ENCODE measurements at regions not wholly inside any gene's neighbourhood (a gene's known extent, or its start where the extent isn't known, plus 50 kb on each side); places are given as distances from the start of the nearest gene placed in this dataset.
"Not testable (repeated sequence)": the region's sequence is repeated elsewhere in the genome, so short reads cannot be mapped to it uniquely, and the experiment has no call there.

DNA sequence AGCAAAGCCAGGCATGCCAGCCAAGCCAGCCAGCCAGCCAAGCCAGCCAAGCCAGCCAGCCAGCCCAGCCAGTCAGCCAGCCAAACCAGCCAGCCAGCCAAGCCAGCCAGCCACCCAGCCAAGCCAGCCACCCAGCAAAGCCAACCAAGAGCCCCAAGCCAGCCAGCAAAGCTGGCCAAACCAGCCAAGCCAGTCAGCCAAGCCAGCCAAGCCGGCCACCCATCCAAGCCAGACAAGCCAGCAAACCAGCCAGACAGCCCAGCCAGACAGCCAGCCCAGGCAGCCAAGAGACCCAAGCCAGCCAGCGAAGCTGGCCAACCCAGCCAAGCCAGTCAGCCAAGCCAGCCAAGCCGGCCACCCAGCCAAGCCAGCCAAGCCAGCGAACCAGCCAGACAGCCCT, 338.3 kb upstream of the PLGLB2 start:
- not testable (repeated sequence) for DNase-seq (ENCODE audit: low read depth, low spot score)

DNA sequence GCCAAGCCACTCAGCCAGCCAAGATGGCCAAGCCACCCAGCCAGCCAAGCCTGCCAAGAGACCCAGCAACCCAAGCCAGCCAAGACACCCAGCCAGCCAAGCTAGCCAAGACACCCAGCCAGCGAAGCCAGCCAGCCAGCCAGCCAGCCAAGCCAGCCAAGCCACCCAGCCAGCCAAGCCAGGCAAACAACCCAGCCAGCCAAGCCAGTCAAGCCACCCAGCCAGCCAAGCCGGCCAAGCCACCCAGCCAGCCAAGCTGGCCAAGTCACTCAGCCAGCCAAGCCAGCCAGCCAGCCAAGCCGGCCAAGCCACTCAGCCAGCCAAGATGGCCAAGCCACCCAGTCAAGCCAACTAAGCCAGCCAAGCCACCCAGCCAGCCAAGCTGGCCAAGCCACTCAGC, 337.5 kb upstream of the PLGLB2 start:
- DNase-seq (ENCODE audit: low read depth, low spot score), result not testable (repeated sequence)

DNA sequence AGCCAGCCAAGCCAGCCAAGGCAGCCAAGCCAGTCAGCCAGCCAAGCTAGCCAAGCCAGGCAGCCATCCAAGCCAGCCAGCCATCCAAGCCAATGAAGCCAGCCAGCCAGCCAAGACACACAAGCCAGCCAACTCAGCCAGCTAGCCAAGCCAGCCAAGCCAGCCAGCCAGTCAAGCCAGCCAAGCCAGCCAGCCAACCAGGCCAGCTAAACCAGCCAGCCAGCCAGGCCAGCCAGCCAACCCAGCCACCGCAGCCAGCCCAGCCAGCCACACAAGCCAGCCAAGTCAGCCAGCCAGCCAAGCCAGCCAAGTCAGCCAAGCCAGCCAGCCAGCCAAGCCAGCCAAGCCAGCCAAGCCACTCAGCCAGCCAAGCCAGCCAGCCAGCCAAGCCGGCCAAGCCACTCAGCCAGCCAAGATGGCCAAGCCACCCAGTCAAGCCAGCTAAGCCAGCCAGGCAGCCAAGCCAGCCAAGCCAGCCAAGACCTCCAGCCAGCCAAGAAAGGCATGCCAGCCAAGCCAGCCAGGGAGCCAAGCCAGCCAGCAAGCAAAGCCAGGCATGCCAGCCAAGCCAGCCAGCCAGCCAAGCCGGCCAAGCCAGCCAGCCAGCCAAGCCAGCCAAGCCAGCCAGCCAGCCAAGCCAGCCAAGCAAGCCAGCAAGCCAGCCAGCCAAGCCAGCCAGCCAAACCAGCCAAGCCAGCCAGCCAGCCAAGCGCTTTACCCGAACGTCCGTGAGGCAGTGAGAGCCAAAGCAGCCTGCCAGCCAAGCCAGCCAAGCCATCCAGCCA, 335.7 kb upstream of the PLGLB2 start:
- not testable (repeated sequence) for DNase-seq (ENCODE audit: low read depth, low spot score)

DNA sequence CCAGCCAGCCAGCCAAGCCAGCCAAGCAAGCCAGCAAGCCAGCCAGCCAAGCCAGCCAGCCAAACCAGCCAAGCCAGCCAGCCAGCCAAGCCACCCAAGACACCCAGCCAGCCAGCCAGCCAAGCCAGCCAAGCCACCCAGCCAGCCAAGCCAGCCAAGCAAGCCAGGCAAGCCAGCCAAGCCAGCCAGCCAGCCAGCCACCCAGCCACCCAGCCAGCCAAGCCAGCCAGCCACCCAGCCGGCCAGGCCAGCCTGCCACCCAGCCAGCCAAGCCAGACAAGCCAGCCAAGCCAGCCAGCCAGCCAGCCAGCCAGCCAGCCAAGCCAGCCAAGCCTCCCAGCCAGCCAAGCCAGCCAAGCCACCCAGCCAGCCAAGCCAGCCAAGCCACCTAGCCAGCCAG, 333.6 kb upstream of the PLGLB2 start:
- not testable (repeated sequence) for DNase-seq (ENCODE audit: low read depth, low spot score)

DNA sequence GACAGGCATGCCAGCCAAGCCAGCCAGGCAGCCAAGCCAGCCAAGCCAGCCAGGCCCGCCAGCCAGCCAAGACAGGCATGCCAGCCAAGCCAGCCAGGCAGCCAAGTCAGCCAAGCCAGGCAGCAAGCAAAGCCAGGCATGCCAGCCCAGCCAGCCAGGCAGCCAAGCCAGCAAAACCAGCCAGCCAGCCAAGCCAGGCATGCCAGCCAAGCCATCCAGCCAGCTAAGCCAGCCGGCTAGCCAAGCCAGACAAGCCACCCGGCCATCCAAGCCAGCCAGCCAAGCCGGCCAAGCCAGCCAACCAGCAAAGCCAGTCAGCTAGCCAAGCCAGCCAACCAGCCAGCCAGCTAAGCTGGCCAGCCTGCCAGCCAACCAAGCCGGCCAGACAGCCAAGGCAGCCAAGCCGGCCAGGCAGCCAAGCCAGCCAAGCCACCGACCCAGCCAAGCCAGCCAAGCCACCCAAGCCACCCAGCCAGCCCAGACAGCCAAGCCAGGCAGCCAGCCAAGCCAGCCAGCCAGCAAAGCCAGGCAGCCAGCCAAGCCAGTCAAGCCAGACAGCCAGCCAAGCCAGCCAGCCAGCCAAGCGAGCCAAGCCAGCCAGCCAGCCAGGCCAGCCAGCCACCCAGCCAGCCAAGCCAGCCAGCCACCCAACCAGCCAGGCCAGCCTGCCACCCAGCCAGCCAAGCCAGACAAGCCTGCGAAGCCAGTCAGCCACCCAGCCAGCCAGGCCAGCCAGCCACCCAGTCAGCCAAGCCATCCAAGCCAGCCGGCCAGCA, 332.9 kb upstream of the PLGLB2 start:
- DNase-seq (ENCODE audit: low read depth, low spot score), result not testable (repeated sequence)

DNA sequence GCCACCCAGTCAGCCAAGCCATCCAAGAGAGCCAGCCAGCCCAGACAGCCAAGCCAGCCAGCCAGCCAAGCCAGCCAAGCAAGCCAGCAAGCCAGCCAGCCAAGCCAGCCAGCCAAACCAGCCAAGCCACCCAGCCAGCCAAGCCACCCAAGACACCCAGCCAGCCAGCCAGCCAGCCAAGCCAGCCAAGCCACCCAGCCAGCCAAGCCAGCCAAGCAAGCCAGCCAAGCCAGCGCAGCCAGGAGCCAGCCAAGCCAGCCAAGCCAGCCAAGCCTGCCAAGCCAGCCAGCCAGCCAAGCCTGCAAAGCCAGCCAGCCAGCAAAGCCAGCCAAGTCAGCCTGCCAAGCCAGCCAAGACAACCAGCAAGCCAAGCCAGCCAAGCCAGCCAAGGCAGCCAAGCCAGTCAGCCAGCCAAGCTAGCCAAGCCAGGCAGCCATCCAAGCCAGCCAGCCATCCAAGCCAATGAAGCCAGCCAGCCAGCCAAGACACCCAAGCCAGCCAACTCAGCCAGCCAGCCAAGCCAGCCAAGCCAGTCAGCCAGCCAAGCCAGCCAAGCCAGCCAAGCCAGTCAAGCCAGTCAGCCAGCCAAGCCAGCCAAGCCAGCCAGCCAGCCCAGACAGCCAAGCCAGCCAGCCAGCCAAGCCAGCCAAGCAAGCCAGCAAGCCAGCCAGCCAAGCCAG, 332.2 kb upstream of the PLGLB2 start:
- DNase-seq (ENCODE audit: low read depth, low spot score), result not testable (repeated sequence)

DNA sequence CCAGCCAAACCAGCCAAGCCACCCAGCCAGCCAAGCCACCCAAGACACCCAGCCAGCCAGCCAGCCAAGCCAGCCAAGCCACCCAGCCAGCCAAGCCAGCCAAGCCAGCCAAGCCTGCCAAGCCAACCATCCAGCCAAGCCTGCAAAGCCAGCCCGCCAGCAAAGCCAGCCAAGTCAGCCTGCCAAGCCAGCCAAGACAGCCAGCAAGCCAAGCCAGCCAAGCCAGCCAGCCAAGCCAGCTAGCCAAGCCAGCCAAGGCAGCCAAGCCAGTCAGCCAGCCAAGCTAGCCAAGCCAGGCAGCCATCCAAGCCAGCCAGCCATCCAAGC, 331.7 kb upstream of the PLGLB2 start:
- DNase-seq (ENCODE audit: low read depth, low spot score), result not testable (repeated sequence)

DNA sequence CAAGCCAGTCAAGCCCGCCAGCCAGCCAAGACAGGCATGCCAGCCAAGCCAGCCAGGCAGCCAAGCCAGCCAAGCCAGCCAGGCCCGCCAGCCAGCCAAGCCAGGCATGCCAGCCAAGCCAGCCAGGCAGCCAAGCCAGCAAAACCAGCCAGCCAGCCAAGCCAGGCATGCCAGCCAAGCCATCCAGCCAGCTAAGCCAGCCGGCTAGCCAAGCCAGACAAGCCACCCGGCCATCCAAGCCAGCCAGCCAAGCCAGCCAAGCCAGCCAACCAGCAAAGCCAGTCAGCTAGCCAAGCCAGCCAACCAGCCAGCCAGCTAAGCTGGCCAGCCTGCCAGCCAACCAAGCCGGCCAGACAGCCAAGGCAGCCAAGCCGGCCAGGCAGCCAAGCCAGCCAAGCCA, 330.7 kb upstream of the PLGLB2 start:
- not testable (repeated sequence) for DNase-seq (ENCODE audit: low read depth, low spot score)

DNA sequence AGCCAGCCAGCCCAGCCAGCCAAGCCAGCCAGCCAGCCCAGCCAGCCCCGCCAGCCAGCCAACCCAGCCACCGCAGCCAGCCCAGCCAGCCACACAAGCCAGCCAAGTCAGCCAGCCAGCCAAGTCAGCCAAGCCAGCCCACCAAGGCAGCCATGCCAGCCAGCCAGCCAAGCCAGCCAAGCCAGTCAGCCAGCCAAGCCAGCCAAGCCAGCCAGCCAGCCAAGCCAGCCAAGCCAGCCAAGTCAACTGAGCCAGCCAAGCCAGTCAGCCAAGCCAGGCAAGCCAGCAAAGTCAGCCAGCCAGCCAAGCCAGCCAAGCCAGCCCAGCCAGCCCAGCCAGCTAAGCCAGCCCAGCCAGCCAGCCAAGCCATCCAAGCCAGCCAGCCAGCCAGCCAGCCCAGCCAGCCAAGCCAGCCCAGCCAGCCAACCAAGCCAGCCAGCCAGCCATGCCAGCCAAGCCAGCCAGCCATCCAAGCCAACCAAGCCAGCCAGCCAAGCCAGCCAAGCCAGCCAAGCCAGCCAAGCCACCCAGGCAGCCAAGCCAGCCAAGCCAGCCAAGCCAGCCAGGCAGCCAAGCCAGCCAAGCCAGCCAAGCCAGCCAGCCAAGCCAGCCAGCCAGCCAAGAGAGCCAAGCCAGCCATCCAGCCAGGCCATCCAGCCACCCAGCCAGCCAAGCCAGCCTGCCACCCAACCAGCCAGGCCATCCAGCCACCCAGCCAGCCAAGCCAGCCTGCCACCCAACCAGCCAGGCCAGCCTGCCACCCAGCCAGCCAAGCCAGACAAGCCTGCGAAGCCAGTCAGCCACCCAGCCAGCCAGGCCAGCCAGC, 329.9 kb upstream of the PLGLB2 start:
- DNase-seq (ENCODE audit: low read depth, low spot score), result not testable (repeated sequence)

DNA sequence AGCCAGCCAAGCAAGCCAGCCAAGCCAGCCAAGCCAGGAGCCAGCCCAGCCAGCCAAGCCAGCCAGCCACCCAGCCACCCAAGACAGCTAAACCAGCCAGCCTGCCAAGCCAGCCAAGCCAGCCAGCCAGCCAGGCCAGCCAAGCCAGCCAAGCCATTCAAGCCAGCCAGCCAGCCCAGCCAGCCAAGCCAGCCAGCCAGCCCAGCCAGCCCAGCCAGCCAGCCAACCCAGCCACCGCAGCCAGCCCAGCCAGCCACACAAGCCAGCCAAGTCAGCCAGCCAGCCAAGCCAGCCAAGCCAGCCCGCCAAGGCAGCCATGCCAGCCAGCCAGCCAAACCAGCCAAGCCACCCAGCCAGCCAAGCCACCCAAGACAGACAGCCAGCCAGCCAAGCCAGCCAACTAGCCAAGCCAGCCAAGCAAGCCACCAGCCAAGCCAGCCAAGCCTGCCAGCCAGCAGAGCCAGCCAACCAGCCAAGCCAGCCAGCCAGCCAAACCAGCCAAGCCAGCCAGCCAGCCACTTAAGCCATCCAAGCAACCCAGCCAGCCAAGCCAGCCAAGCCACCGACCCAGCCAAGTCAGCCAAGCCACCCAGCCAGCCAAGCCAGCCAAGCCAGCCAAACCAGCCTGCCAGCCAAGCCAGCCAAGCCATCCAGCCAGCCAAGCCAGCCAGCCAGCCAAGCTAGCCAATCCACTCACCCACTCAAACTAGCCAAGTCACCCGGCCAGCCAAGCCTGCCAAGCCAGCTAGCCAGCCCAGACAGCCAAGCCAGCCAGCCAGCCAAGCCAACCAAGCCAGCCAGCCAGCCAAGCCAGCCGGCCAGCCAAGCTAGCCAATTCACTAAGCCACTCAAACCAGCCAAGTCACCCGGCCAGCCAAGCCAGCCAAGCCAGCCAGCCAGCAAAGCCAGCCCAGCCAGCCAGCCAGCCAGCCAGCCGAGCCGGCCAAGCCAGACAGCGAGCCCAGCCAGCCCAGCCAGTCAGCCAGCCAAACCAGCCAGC, 328.8 kb upstream of the PLGLB2 start:
- DNase-seq (ENCODE audit: low read depth, low spot score), result not testable (repeated sequence)

DNA sequence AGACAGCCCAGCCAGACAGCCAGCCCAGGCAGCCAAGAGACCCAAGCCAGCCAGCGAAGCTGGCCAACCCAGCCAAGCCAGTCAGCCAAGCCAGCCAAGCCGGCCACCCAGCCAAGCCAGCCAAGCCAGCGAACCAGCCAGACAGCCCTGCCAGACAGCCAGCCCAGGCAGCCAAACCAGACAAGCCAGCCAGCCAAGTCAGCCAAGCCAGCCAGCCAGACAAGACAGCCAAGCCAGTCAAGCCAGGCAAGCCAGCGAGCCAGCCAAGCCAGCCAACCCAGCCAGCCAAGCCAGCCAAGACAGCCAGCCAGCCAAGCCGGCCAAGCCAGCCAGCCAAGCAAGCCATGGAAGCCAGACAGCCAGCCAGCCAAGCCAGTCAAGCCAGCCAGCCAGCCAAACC, 327.9 kb upstream of the PLGLB2 start:
- not testable (repeated sequence) for DNase-seq (ENCODE audit: low read depth, low spot score)

DNA sequence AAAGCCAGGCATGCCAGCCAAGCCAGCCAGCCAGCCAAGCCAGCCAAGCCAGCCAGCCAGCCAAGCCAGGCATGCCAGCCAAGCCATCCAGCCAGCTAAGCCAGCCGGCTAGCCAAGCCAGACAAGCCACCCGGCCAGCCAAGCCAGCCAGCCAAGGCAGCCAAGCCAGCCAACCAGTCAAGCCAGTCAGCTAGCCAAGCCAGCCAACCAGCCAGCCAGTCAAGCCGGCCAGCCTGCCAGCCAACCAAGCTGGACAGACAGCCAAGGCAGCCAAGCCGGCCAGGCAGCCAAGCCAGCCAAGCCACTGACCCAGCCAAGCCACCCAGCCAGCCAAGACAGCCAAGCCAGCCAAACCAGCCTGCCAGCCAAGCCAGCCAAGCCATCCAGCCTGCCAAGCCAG, 326.9 kb upstream of the PLGLB2 start:
- DNase-seq (ENCODE audit: low read depth, low spot score), result not testable (repeated sequence)

DNA sequence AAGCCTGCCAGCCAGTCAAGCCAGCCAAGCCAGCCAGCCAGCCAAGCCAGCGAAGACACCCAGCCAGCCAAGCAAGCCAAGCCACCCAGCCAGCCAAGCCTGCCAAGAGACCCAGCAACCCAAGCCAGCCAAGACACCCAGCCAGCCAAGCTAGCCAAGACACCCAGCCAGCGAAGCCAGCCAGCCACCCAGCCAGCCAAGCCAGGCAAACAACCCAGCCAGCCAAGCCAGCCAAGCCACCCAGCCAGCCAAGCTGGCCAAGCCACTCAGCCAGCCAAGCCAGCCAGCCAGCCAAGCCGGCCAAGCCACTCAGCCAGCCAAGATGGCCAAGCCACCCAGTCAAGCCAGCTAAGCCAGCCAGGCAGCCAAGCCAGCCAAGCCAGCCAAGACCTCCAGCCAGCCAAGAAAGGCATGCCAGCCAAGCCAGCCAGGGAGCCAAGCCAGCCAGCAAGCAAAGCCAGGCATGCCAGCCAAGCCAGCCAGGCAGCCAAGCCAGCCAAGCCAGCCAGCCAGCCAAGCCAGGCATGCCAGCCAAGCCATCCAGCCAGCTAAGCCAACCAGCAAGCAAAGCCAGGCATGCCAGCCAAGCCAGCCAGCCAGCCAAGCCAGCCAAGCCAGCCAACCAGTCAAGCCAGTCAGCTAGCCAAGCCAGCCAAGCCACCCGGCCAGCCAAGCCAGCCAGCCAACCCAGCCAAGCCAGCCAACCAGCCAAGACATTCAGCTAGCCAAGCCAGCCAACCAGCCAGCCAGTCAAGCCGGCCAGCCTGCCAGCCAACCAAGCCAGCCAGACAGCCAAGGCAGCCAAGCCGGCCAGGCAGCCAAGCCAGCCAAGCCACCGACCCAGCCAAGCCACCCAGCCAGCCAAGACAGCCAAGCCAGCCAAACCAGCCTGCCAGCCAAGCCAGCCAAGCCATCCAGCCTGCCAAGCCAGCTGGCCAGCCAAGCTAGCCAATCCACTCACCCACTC, 323.8 kb upstream of the PLGLB2 start:
- not testable (repeated sequence) for DNase-seq (ENCODE audit: low read depth, low spot score)

DNA sequence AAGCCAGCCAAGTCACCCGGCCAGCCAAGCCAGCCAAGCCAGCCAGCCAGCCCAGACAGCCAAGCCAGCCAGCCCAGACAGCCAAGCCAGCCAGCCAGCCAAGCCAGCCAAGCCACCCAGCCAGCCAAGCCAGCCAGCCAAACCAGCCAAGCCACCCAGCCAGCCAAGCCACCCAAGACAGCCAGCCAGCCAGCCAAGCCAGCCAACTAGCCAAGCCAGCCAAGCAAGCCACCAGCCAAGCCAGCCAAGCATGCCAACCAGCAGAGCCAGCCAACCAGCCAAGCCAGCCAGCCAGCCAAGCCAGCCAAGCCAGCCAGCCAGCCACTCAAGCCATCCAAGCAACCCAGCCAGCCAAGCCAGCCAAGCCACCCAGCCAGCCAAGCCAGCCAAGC, 323.1 kb upstream of the PLGLB2 start:
- not testable (repeated sequence) for DNase-seq (ENCODE audit: low read depth, low spot score)

DNA sequence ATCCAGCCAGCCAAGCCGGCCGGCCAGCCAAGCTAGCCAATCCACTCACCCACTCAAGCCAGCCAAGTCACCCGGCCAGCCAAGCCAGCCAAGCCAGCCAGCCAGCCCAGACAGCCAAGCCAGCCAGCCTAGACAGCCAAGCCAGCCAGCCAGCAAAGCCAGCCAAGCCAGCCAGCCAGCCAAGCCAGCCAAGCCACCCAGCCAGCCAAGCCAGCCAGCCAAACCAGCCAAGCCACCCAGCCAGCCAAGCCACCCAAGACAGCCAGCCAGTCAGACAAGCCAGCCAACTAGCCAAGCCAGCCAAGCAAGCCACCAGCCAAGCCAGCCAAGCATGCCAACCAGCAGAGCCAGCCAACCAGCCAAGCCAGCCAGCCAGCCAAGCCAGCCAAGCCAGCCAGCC, 322.7 kb upstream of the PLGLB2 start:
- not testable (repeated sequence) for DNase-seq (ENCODE audit: low read depth, low spot score)

DNA sequence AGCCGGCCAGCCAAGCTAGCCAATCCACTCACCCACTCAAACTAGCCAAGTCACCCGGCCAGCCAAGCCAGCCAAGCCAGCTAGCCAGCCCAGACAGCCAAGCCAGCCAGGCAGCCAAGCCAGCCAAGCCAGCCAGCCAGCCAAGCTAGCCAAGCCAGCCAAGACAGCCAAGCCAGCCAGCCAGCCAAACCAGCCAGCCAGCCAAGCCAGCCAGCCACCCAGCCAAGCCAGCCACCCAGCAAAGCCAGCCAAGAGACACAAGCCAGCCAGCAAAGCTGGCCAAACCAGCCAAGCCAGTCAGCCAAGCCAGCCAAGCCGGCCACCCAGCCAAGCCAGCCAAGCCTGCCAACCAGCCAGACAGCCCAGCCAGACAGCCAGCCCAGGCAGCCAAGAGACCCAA, 322.2 kb upstream of the PLGLB2 start:
- not testable (repeated sequence) for DNase-seq (ENCODE audit: low read depth, low spot score)

DNA sequence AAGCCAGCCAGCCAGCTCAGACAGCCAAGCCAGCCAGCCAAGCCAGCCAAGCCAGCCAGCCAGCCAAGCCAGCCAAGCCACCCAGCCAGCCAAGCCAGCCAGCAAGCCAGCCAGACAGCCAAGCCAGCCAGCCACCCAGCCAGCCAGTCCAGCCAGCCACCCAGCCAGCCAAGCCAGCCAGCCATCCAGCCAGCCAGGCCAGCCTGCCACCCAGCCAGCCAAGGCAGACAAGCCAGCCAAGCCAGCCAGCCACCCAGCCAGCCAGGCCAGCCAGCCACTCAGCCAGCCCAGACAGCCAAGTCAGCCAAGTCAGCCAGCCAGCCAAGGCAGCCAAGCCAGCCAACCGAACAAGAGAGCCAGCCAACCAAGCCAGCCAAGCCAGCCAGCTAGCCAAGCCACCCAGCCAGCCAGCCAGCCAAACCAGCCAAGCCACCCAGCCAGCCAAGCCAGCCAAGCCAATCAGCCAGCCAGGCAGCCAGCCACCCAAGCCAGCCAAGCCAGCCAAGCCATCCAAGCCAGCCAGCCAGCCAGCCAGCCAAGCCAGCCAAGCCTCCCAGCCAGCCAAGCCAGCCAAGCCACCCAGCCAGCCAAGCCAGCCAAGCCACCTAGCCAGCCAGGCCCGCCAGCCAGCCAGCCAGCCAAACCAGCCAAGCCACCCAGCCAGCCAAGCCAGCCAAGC, 319.3 kb upstream of the PLGLB2 start:
- DNase-seq (ENCODE audit: low read depth, low spot score), result not testable (repeated sequence)

DNA sequence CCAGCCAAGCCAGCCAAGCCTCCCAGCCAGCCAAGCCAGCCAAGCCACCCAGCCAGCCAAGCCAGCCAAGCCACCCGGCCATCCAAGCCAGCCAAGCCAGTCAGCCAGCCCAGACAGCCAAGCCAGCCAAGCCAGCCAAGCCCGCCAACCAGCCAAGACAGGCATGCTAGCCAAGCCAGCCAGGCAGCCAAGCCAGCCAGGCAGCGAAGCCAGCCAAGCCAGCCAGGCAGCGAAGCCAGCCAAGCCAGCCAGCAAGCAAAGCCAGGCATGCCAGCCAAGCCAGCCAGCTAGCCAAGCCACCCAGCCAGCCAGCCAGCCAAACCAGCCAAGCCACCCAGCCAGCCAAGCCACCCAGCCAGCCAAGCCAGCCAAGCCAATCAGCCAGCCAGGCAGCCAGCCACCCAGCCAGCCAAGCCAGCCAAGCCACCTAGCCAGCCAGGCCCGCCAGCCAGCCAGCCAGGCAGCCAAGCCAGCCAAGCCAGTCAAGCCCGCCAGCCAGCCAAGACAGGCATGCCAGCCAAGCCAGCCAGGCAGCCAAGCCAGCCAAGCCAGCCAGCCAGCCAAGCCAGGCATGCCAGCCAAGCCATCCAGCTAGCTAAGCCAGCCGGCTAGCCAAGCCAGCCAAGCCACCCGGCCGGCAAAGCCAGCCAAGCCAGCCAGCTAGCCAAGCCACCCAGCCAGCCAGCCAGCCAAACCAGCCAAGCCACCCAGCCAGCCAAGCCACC, 318.5 kb upstream of the PLGLB2 start:
- not testable (repeated sequence) for DNase-seq (ENCODE audit: low read depth, low spot score)
